Mesendoderm (in vitro differentiated cells): ENCODE measurements at regions not wholly inside any gene's neighbourhood (a gene's known extent, or its start where the extent isn't known, plus 50 kb on each side); places are given as distances from the start of the nearest gene placed in this dataset.

ENCODE experiments used
- DNase-seq: peaks from one replicate; pipeline ENCODE4 v3.0.0; 2013
- H2AK5ac ChIP-seq: 2 replicates; pipeline ENCODE4 v1.6.1; 2013; ENCODE audit warnings: low read length, inconsistent platforms
- H2BK120ac ChIP-seq: 2 replicates; pipeline ENCODE4 v1.6.1; 2013; ENCODE audit warnings: low read depth, mild to moderate bottlenecking, low read length, moderate library complexity, mixed read lengths
- H2BK15ac ChIP-seq: replicated peaks from 2 replicates; pipeline ENCODE4 v1.6.1; 2013; ENCODE audit warnings: low read depth, mild to moderate bottlenecking, moderate library complexity
- H2BK5ac ChIP-seq: 2 replicates; pipeline ENCODE4 v1.6.1; 2013; ENCODE audit warnings: low read length, inconsistent platforms
- H3K18ac ChIP-seq: 2 replicates; pipeline ENCODE4 v1.6.1; 2013; ENCODE audit warnings: mild to moderate bottlenecking, low read length, mixed read lengths
- H3K23ac ChIP-seq: one replicate; pipeline ENCODE4 v1.6.1; 2013; ENCODE audit warnings: low read length
- H3K27ac ChIP-seq: 2 replicates; pipeline ENCODE4 v1.5.1; 2013; ENCODE audit warnings: low read depth, mild to moderate bottlenecking, inconsistent platforms, low read length, moderate library complexity
- H3K27me3 ChIP-seq: 2 replicates; pipeline ENCODE4 v1.6.1; 2013; ENCODE audit warnings: low read length, control low read depth, mild to moderate bottlenecking, inconsistent platforms; ENCODE audit not compliant: insufficient read depth, poor library complexity
- H3K36me3 ChIP-seq: 2 replicates; pipeline ENCODE4 v1.6.1; 2013; ENCODE audit warnings: low read length, inconsistent platforms; ENCODE audit not compliant: control insufficient read depth, insufficient read depth
- H3K4ac ChIP-seq: one replicate; pipeline ENCODE4 v1.6.1; 2013; ENCODE audit warnings: low read depth, mild to moderate bottlenecking, low read length, moderate library complexity
- H3K4me1 ChIP-seq: 2 replicates; pipeline ENCODE4 v1.6.1; 2013; ENCODE audit warnings: low read depth, low read length, inconsistent platforms; ENCODE audit not compliant: control insufficient read depth
- H3K4me2 ChIP-seq: 2 replicates; pipeline ENCODE4 v1.6.1; 2013; ENCODE audit warnings: low read length
- H3K4me3 ChIP-seq: 2 replicates; pipeline ENCODE4 v1.5.1; 2013; ENCODE audit warnings: mild to moderate bottlenecking, low read length
- H3K56ac ChIP-seq: one replicate; pipeline ENCODE4 v1.6.1; 2013; ENCODE audit warnings: low read length
- H3K79me1 ChIP-seq: 2 replicates; pipeline ENCODE4 v1.6.1; 2013; ENCODE audit warnings: low read length, inconsistent platforms
- H3K79me2 ChIP-seq: 2 replicates; pipeline ENCODE4 v1.6.1; 2013; ENCODE audit warnings: mild to moderate bottlenecking, low read length; ENCODE audit not compliant: control insufficient read depth, insufficient read depth
- H3K9ac ChIP-seq: 2 replicates; pipeline ENCODE4 v1.6.1; 2013; ENCODE audit warnings: low read length, inconsistent platforms
- H4K5ac ChIP-seq: one replicate; pipeline ENCODE4 v1.6.1; 2013; ENCODE audit warnings: low read length
- H4K8ac ChIP-seq: one replicate; pipeline ENCODE4 v1.6.1; 2013; ENCODE audit warnings: low read depth, mild to moderate bottlenecking, control low read depth, low read length, moderate library complexity
- WGBS: extraction: QIAGEN DNeasy Blood & Tissue Kit; methylation state at CpG from one replicate; pipeline ENCODE4 v1.1.7; 2013; ENCODE audit warnings: low lambda C conversion rate, missing lambda C conversion rate; ENCODE audit not compliant: insufficient coverage; ENCODE audit errors: extremely low coverage; 5-methylcytosine and 5-hydroxymethylcytosine counted together

GRCh38 chr6:40894962-40895799 lies 143.8 kb downstream of the UNC5CL start:
- Histone ChIP-seq H3K4me3 (no peak overlapping the region), H3K79me2 (no peaks in the 10 kb centered on the region), H2AK5ac (no peak overlapping the region), H3K4me2 (no peak overlapping the region), H3K27me3 (no peaks in the 10 kb centered on the region), H3K18ac (no peak overlapping the region), H3K36me3 (no peaks in the 10 kb centered on the region), H4K5ac (no peak overlapping the region), H3K4ac (no peak overlapping the region), H2BK120ac (no peak overlapping the region), H2BK5ac (no peak overlapping the region), H3K56ac (peak overlapping the region; percentile 44), H4K8ac (no peak overlapping the region), H3K27ac (no peak overlapping the region), H3K9ac (no peak overlapping the region), H3K4me1 (no peaks in the 10 kb centered on the region), H3K79me1 (no peaks in the 10 kb centered on the region), H3K23ac (no peak overlapping the region), H2BK15ac (no peak overlapping the region)
- peak; percentile 88 for DNase-seq
- WGBS = no CpG with 5 or more reads among the region's 14 CpGs

GRCh38 chr6:40893021-40893420 lies 146.0 kb downstream of the UNC5CL start:
- Histone ChIP-seq H3K4me2 (no peak overlapping the region), H3K27ac (no peak overlapping the region), H2BK120ac (no peak overlapping the region), H3K18ac (no peak overlapping the region), H3K23ac (no peak overlapping the region), H3K4me1 (no peaks in the 10 kb centered on the region), H3K79me1 (no peaks in the 10 kb centered on the region), H3K9ac (no peak overlapping the region), H3K27me3 (no peaks in the 10 kb centered on the region), H3K4me3 (no peak overlapping the region), H4K5ac (no peak overlapping the region), H4K8ac (no peak overlapping the region), H2AK5ac (no peak overlapping the region), H3K4ac (no peak overlapping the region), H3K36me3 (no peaks in the 10 kb centered on the region), H3K56ac (no peak overlapping the region), H2BK15ac (no peak overlapping the region), H3K79me2 (no peaks in the 10 kb centered on the region), H2BK5ac (no peak overlapping the region)
- no CpG with 5 or more reads among the region's 7 CpGs for WGBS
- DNase-seq = no peak

- no CpG with 5 or more reads among the region's 8 CpGs for WGBS
- Histone ChIP-seq H3K79me2 (no peaks in the 10 kb centered on the region), H3K4ac (no peak overlapping the region), H4K5ac (no peak overlapping the region), H3K79me1 (no peaks in the 10 kb centered on the region), H3K36me3 (no peaks in the 10 kb centered on the region), H3K4me2 (no peak overlapping the region), H3K4me1 (no peaks in the 10 kb centered on the region), H4K8ac (no peak overlapping the region), H3K4me3 (no peak overlapping the region), H3K56ac (no peak overlapping the region), H3K27me3 (no peaks in the 10 kb centered on the region), H3K23ac (no peak overlapping the region), H2BK15ac (no peak overlapping the region), H2BK120ac (no peak overlapping the region), H3K27ac (no peak overlapping the region), H3K18ac (no peak overlapping the region), H2AK5ac (no peak overlapping the region), H3K9ac (no peak overlapping the region), H2BK5ac (no peak overlapping the region)
- no peak for DNase-seq
These were observed 146.8 kb downstream of the UNC5CL start for GRCh38 chr6:40892223-40892622.

GRCh38 chr6:40891686-40892085 lies 147.3 kb downstream of the UNC5CL start:
- H3K4me1 ChIP-seq = no peaks in the 10 kb centered on the region
- H3K18ac ChIP-seq = no peak overlapping the region
- H3K27me3 ChIP-seq = no peaks in the 10 kb centered on the region
- no peak overlapping the region for H4K5ac ChIP-seq
- no peak overlapping the region for H3K4me2 ChIP-seq
- no peak overlapping the region for H3K9ac ChIP-seq
- no peaks in the 10 kb centered on the region for H3K79me2 ChIP-seq
- H2BK120ac ChIP-seq = no peak overlapping the region
- no peak overlapping the region for H2BK5ac ChIP-seq
- no peak overlapping the region for H4K8ac ChIP-seq
- no peaks in the 10 kb centered on the region for H3K79me1 ChIP-seq
- H3K23ac ChIP-seq = no peak overlapping the region
- H3K56ac ChIP-seq = no peak overlapping the region
- no peak overlapping the region for H3K4ac ChIP-seq
- H2BK15ac ChIP-seq = no peak overlapping the region
- WGBS = no CpG with 5 or more reads among the region's 8 CpGs
- H2AK5ac ChIP-seq = no peak overlapping the region
- H3K27ac ChIP-seq = no peak overlapping the region
- no peaks in the 10 kb centered on the region for H3K36me3 ChIP-seq
- H3K4me3 ChIP-seq = no peak overlapping the region
- no peak for DNase-seq

- Histone ChIP-seq H3K18ac (no peak overlapping the region), H3K4ac (no peak overlapping the region), H3K27ac (no peak overlapping the region), H2BK15ac (no peak overlapping the region), H3K79me2 (no peaks in the 10 kb centered on the region), H3K9ac (no peak overlapping the region), H2AK5ac (no peak overlapping the region), H2BK120ac (no peak overlapping the region), H3K79me1 (no peaks in the 10 kb centered on the region), H3K23ac (no peak overlapping the region), H3K4me2 (no peak overlapping the region), H4K8ac (no peak overlapping the region), H4K5ac (no peak overlapping the region), H3K56ac (no peak overlapping the region), H3K36me3 (no peaks in the 10 kb centered on the region), H3K4me1 (no peaks in the 10 kb centered on the region), H2BK5ac (no peak overlapping the region), H3K27me3 (no peaks in the 10 kb centered on the region), H3K4me3 (no peak overlapping the region)
- no peak for DNase-seq
- no CpG with 5 or more reads among the region's 2 CpGs for WGBS
These were observed 147.9 kb downstream of the UNC5CL start for GRCh38 chr6:40891131-40891530.
